SKM-1 treated with dmso at 0.1 percent for 144 hours (cell line): ENCODE measurements at regions not wholly inside any gene's neighbourhood (a gene's known extent, or its start where the extent isn't known, plus 50 kb on each side); places are given as distances from the start of the nearest gene placed in this dataset.
"Not testable (repeated sequence)": the region's sequence is repeated elsewhere in the genome, so short reads cannot be mapped to it uniquely, and the experiment has no call there.

Experiments used
- DNase-seq: peaks from one replicate; lab custom pipeline; 2025; ENCODE audit not compliant: unreplicated experiment; lab: John Stamatoyannopoulos, UW

- not testable (repeated sequence) for DNase-seq
Observed at GRCh38 chr21:9572782-9573181, 948.6 kb upstream of the TPTE start.

GRCh38 chr21:9573528-9573927, 947.9 kb upstream of the TPTE start:
- DNase-seq: not testable (repeated sequence)

DNA sequence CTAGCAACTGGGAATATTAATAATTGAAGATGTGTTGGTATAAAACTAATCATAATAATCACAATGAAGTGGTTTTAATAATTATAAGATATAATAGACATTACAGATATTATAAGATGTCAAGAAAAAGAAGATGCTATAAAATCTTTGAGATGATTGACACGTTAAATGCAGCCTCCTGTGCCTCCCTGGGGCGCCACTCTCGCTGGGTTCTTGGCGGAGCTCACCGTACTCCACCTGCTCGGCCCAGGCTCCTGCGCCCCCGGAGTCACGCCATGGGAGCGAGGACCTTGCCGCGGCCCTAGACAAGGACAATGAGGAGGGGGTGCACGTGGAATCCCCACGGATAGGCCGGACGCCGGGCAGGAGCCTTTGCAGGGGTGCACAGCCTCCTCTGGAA, 942.1 kb upstream of the TPTE start:
- not testable (repeated sequence) for DNase-seq

DNA sequence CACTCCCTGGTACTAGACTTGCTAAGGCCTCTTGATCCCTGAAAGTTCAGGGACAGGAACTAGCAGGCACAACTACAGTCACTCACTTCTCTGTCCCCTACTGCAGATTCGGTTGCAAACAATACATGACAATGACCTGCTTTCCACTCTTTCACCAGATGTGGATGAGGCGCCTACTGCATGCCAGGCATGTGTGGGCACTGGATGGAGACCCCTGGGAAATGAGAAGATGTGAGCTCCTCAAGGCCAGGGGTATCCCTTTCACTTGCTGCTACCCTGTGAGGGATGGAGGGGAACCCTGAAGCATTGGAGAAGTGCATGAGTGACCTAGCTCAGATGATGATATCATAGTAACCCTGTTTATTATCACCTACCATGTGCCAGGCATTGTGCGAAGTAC, 933.4 kb upstream of the TPTE start:
- not testable (repeated sequence) for DNase-seq

GRCh38 chr21:9592591-9592990, 928.8 kb upstream of the TPTE start:
- not testable (repeated sequence) for DNase-seq

DNA sequence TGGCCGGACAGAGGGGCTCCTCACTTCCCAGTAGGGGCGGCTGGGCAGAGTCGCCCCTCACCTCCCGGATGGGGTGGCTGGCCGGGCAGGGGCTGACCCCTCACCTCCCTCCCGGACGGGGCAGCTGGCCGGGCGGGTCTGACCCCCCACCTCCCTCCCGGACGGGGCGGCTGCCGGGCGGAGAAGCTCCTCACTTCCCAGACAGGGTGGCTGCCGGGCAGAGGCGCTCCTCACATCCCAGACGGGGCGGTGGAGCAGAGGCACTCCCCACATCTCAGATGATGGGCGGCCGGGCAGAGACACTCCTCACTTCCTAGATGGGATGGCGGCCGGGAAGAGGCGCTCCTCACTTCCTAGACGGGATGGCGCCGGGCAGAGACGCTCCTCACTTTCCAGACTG, 927.7 kb upstream of the TPTE start:
- DNase-seq: not testable (repeated sequence)

DNA sequence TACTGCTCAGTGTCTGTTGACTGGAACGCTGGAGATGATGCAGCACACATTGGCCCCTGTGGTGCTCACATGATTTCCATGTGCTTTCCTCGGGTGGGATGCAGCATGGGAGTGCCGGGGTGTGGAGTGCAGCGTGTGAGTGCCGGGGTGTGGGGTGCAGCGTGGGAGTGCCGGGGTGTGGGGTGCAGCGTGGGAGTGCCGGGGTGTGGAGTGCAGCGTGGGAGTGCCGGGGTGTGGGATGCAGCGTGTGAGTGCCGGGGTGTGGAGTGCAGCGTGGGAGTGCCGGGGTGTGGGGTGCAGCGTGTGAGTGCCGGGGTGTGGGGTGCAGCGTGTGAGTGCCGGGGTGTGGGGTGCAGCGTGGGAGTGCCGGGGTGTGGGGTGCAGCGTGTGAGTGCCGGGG, 907.4 kb upstream of the TPTE start:
- not testable (repeated sequence) for DNase-seq

DNA sequence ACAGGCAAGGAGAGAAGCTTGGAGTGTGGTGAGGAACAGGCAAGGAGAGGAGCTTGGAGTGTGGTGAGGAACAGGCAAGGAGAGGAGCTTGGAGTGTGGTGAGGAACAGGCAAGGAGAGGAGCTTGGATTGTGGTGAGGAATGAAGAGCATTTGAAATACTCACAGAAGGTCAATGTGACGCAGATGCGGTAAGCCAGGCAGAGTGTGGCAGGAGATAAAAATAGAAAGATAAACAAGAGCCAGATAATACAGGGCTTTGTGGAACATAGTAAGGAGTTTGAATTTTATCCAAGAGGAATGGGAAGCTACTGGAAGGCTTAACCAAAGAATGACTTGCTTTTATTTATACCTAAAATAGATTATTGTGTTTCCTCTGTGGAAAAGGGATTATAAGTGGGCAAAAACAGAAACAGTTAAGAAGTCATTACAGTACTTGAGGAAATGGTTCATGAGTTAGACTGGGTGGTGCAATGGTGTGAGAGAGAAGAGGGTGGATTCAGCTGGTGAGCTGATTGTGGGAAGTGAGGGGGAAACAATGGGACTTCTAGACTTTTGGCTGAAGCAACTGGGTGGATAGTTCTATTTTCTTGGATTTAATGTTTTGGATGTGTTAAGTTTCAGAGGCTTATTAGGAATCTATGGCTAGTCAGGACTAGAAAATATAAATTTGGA, 900.1 kb upstream of the TPTE start:
- not testable (repeated sequence) for DNase-seq

- DNase-seq: not testable (repeated sequence)
Observed at GRCh38 chr21:9628051-9628450, 893.3 kb upstream of the TPTE start.

DNA sequence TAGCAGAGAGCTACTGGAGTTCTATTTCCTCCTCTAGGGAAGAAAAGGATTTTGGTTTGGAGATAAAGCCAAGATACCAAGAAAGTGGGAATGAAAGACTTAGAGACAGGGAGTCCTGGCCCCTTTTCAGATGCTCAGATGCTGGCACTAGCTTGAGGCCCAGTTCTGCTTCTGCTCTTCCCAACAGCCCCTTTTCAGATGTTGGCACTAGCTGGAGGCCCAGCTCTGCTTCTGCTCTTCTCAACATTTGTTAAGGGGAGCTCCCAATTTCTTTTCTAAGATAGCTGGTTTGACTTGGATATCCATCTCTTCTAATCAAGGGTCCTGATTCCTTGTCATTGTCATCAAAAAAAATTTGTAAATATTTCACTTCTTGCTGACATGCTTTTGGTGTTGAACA, 874.0 kb upstream of the TPTE start:
- not testable (repeated sequence) for DNase-seq

DNA sequence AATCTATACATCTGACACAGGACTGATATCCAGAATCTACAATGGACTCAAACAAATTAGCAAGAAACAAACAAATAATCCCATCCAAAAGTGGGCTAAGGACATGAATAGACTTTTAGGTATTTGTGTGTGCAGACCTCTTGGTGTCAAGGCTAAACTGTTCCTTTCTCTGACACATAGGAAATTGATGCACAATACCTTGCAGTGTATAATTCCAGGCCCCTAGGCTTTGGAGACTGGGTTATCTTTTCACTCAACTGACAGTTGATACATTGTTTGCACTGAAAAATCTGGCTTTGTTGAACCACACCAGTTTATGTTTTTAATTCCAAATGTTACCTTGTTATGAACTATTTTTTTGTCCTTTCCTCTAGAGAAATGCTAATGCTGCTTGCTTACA, 873.1 kb upstream of the TPTE start:
- DNase-seq: not testable (repeated sequence)

GRCh38 chr21:9648947-9649720, 872.2 kb upstream of the TPTE start:
- DNase-seq: not testable (repeated sequence)

DNA sequence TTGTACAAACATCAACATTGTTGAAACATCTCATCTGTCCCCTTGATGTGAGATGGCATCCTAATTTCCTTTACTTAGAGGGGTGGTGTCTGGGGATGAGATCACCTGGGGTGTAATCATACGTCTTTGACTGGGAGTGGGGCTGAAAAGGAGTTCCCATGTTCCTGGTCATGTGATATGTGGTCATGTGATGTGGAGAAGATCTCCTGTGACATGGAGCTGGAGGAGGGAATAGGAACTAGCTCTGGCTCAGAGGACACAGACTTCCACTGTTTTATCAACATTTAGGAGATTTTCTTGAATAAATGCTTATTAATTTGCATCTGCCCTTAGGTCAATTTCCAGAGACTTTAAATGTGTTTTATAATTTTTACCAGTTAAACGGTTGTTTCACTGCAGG, 868.6 kb upstream of the TPTE start:
- not testable (repeated sequence) for DNase-seq

GRCh38 chr21:9655221-9655620, 866.2 kb upstream of the TPTE start:
- DNase-seq: not testable (repeated sequence)

GRCh38 chr21:9656455-9656854, 864.9 kb upstream of the TPTE start:
- not testable (repeated sequence) for DNase-seq

DNA sequence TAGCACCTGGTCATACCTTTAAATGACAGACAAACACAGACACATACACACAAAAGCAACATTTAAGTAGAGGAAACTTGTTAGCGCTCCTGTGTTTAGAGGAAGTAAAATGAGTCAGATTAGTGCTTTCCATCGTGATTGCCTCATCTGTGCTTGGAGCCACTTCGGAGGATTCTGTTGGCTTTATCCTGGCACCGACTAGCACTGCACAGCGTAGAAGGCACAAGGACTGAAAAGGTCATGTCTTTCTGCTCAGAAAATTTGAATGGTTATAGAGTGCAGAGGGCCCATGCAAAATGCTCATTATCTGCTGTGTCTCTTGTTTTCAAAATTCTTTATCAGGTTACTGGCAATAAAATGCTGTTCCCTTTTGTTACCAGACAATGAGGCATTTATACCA, 863.6 kb upstream of the TPTE start:
- not testable (repeated sequence) for DNase-seq

- DNase-seq: not testable (repeated sequence)
Observed at GRCh38 chr21:9659877-9660276, 861.5 kb upstream of the TPTE start.

DNA sequence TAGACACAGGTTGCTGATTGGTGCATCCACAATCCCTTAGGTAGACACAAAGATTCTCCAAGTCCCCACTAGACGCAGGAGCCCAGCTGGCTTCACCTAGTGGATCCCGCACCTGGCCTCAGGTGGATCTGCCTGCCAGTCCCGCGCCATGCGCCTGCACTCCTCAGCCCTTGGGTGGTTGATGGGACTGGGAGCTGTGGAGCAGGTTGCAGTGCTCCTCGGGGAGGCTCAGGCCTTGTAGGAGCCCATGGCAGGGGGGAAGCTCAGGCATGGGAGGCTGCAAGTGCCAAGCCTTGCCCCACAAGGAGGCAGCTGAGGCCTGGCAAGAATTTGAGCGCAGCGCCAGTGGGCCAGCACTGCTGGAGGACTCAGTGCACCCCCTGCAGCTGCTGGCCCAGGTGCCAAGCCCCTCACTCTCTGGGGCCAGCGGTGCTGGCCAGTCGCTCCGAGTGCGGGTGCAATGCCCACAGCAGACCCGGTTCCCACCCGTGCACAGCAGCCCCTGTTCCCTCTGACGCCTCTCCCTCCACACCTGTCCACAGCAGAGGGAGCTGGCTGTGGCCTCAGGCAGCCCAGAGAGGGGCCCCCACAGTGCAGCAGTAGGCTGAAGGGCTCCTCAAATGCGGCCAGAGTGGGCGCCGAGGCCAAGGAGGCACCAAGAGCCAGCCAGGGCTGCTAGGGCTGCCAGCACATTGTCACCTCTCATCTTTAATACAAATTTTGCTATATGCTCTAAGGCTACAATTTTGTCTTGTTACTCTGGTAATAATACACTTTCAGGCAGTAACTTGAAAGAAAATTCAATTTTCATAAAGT, 857.3 kb upstream of the TPTE start:
- DNase-seq: not testable (repeated sequence)

DNA sequence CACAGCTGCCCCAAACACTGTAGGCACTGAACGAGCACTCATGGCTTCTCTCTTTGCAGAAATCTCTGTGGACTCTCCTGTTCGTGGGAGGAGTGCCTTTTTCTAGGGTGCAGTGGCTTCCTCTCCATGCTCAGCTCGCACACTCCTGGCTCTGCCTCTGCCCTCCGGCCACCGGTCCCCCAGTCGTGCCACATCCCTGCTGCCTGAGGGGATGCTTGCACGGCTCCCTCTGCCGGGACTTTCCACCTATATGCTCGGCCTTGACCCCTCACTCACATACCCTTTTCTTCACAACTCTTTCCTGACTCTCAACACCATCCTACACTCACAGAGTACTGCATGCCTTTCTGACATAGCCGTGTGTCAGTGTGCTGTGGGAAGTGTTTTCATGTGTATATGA, 845.6 kb upstream of the TPTE start:
- not testable (repeated sequence) for DNase-seq

GRCh38 chr21:9679029-9679428, 842.4 kb upstream of the TPTE start:
- not testable (repeated sequence) for DNase-seq

- DNase-seq: not testable (repeated sequence)
Observed at GRCh38 chr21:9688945-9689344, 832.4 kb upstream of the TPTE start.
